SU-DHL-6 (cell line): ENCODE measurements at regions not wholly inside any gene's neighbourhood (a gene's known extent, or its start where the extent isn't known, plus 50 kb on each side); places are given as distances from the start of the nearest gene placed in this dataset.

Experiments used
- EZH2phosphoT487 ChIP-seq: fragments of 200-600 bp; sonication (generic), shearing (Covaris generic); conservative IDR thresholded peaks from 2 replicates; pipeline ENCODE4 v1.6.1; 2018; ENCODE audit warnings: mild to moderate bottlenecking, antibody characterized with exemption, low read length, moderate library complexity, mixed read lengths
- TF ChIP-seq, protein P1 (sequence below): fragments of 200-600 bp; sonication (generic); IDR thresholded peaks from one replicate; pipeline ENCODE4 v1.5.1; 2017; ENCODE audit warnings: antibody characterized with exemption, mild to moderate bottlenecking, low read length, moderate library complexity; ENCODE audit not compliant: insufficient read depth, poor library complexity, severe bottlenecking

DNA sequence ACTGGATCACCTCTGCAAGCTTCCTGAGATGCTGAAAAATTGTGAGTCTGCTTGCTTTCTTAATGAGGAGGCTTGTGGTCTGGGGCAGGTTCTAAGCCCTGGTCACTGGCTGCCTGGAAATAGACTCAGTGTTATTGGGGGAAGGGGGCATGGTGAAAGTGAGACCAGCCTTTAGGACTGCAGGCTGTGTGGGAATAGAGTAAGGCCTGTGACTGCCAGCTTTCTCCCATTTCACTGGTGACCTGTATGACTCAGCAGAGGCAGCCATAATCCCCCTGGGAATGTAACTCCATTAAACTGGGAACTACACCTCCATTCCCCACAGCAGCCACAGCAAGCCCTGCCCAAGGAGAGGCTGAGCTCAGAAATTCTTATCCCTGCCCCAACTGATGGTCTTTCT lies 55.9 kb upstream of the IL15 start:
- TF ChIP-seq, protein P1, sequence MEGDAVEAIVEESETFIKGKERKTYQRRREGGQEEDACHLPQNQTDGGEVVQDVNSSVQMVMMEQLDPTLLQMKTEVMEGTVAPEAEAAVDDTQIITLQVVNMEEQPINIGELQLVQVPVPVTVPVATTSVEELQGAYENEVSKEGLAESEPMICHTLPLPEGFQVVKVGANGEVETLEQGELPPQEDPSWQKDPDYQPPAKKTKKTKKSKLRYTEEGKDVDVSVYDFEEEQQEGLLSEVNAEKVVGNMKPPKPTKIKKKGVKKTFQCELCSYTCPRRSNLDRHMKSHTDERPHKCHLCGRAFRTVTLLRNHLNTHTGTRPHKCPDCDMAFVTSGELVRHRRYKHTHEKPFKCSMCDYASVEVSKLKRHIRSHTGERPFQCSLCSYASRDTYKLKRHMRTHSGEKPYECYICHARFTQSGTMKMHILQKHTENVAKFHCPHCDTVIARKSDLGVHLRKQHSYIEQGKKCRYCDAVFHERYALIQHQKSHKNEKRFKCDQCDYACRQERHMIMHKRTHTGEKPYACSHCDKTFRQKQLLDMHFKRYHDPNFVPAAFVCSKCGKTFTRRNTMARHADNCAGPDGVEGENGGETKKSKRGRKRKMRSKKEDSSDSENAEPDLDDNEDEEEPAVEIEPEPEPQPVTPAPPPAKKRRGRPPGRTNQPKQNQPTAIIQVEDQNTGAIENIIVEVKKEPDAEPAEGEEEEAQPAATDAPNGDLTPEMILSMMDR, result no peak
- TF ChIP-seq EZH2phosphoT487, result no peak
